Fibroblast of gingiva (primary cell): ENCODE measurements at regions not wholly inside any gene's neighbourhood (a gene's known extent, or its start where the extent isn't known, plus 50 kb on each side); places are given as distances from the start of the nearest gene placed in this dataset.
A peak's percentile ranks its signal among the peaks of the same experiment; 100 is the strongest.
"Not testable (repeated sequence)": the region's sequence is repeated elsewhere in the genome, so short reads cannot be mapped to it uniquely, and the experiment has no call there.

ENCODE experiments used
- DNase-seq: peaks from one replicate; pipeline ENCODE4 v3.0.0-alpha.2; 2011; ENCODE audit warnings: low read depth

- no peak for DNase-seq
Observed at GRCh38 chr5:120919017-120919416, 454.9 kb downstream of the PRR16 start.

GRCh38 chr5:120923026-120923425 is 458.9 kb downstream of the PRR16 start:
- DNase-seq, result no peak

GRCh38 chr5:120926471-120926870 is 462.4 kb downstream of the PRR16 start:
- no peak for DNase-seq

GRCh38 chr5:120927950-120928530 is 463.9 kb downstream of the PRR16 start:
- DNase-seq, result no peak

- no peak for DNase-seq
Observed at GRCh38 chr5:120932480-120932879, 468.4 kb downstream of the PRR16 start.

GRCh38 chr5:120934031-120934430 is 469.9 kb downstream of the PRR16 start:
- no peak for DNase-seq

- no peak for DNase-seq
Observed at GRCh38 chr5:120936652-120937051, 472.6 kb downstream of the PRR16 start.

GRCh38 chr5:120938604-120939003 is 474.5 kb downstream of the PRR16 start:
- no peak for DNase-seq

GRCh38 chr5:120942596-120943350 is 478.7 kb downstream of the PRR16 start:
- DNase-seq, result peak; percentile 57

- not testable (repeated sequence) for DNase-seq
Observed at GRCh38 chr5:120949596-120949995, 485.5 kb downstream of the PRR16 start.

GRCh38 chr5:120953445-120953844 is 489.3 kb downstream of the PRR16 start:
- not testable (repeated sequence) for DNase-seq

- DNase-seq, result no peak
Observed at GRCh38 chr5:120954255-120954654, 490.2 kb downstream of the PRR16 start.

GRCh38 chr5:120955795-120956194 is 491.7 kb downstream of the PRR16 start:
- DNase-seq, result no peak

- no peak for DNase-seq
Observed at GRCh38 chr5:120958877-120959485, 494.9 kb downstream of the PRR16 start.

GRCh38 chr5:120960510-120960909 is 496.4 kb downstream of the PRR16 start:
- no peak for DNase-seq

GRCh38 chr5:120967366-120967765 is 503.3 kb downstream of the PRR16 start:
- DNase-seq, result no peak

GRCh38 chr5:120974690-120975089 is 510.6 kb downstream of the PRR16 start:
- no peak for DNase-seq

GRCh38 chr5:120982351-120982750 is 518.3 kb downstream of the PRR16 start:
- no peak for DNase-seq

- DNase-seq, result no peak
Observed at GRCh38 chr5:120985526-120985925, 521.4 kb downstream of the PRR16 start.

GRCh38 chr5:120988491-120988890 is 524.4 kb downstream of the PRR16 start:
- DNase-seq, result no peak

- no peak for DNase-seq
Observed at GRCh38 chr5:120988941-120989340, 524.8 kb downstream of the PRR16 start.

GRCh38 chr5:120991569-120991968 is 527.5 kb downstream of the PRR16 start:
- DNase-seq, result no peak

GRCh38 chr5:120994112-120994511 is 530.0 kb downstream of the PRR16 start:
- DNase-seq, result no peak
